Mesenchymal stem cell (in vitro differentiated cells and primary cell): ENCODE measurements at regions not wholly inside any gene's neighbourhood (a gene's known extent, or its start where the extent isn't known, plus 50 kb on each side); places are given as distances from the start of the nearest gene placed in this dataset.
A peak's percentile ranks its signal among the peaks of the same experiment; 100 is the strongest.

Experiments used
- DNase-seq: peaks from one replicate; pipeline ENCODE4 v3.0.0-alpha.2; 2013
- H2AFZ ChIP-seq: one replicate; pipeline ENCODE4 v1.6.1; 2013; ENCODE audit warnings: low read depth, mild to moderate bottlenecking, control low read depth, inconsistent platforms, low read length, moderate library complexity
- H2AK5ac ChIP-seq: 2 replicates; pipeline ENCODE4 v1.6.1; 2013; ENCODE audit warnings: low read length, moderate library complexity, mild to moderate bottlenecking, inconsistent platforms; ENCODE audit not compliant: severe bottlenecking
- H2BK120ac ChIP-seq: one replicate; pipeline ENCODE4 v1.6.1; 2013; ENCODE audit warnings: low read depth, mild to moderate bottlenecking, inconsistent platforms, low read length, moderate library complexity
- H2BK12ac ChIP-seq, 2 experiments: one replicate each; pipeline ENCODE4 v1.6.1; 2013; ENCODE audit warnings: inconsistent platforms in 2 of 2, low read length in 2 of 2, mild to moderate bottlenecking in 2 of 2, moderate library complexity in 2 of 2, control low read depth in 1 of 2
- H2BK15ac ChIP-seq: one replicate; pipeline ENCODE4 v1.6.1; 2013; ENCODE audit warnings: mild to moderate bottlenecking, low read depth, inconsistent platforms; ENCODE audit not compliant: poor library complexity, severe bottlenecking
- H2BK5ac ChIP-seq: 2 replicates; pipeline ENCODE4 v1.6.1; 2013; ENCODE audit warnings: low read depth, mild to moderate bottlenecking, low read length, control low read depth, inconsistent platforms; ENCODE audit not compliant: poor library complexity, severe bottlenecking
- H3K14ac ChIP-seq, 2 experiments: one replicate each; pipeline ENCODE4 v1.6.1; 2013; ENCODE audit warnings: inconsistent platforms in 2 of 2, low read length in 2 of 2, control low read depth in 1 of 2, mild to moderate bottlenecking in 1 of 2, moderate library complexity in 1 of 2
- H3K18ac ChIP-seq, 2 experiments: one replicate each; pipeline ENCODE4 v1.6.1; 2013; ENCODE audit warnings: inconsistent platforms in 2 of 2, low read length in 2 of 2, control low read depth in 1 of 2, low read depth in 1 of 2, mild to moderate bottlenecking in 1 of 2
- H3K23ac ChIP-seq, 2 experiments: one replicate each; pipeline ENCODE4 v1.6.1; 2013; ENCODE audit warnings: inconsistent platforms in 2 of 2, low read length in 2 of 2, mild to moderate bottlenecking in 2 of 2, moderate library complexity in 2 of 2, control low read depth in 1 of 2
- H3K27ac ChIP-seq: 2 replicates; pipeline ENCODE4 v1.5.1; 2013; ENCODE audit warnings: mild to moderate bottlenecking, moderate library complexity, low read length, control low read depth, inconsistent platforms; ENCODE audit not compliant: poor library complexity, severe bottlenecking
- H3K27me3 ChIP-seq, 2 experiments: 2 replicates each; pipeline versions ENCODE4 v1.6.1 to v1.7.0; 2013; ENCODE audit warnings: low read length in 2 of 2, mild to moderate bottlenecking in 2 of 2, moderate library complexity in 2 of 2, control low read depth in 1 of 2, inconsistent platforms in 1 of 2; ENCODE audit not compliant: control insufficient read depth in 1 of 2, insufficient read depth in 1 of 2
- H3K36me3 ChIP-seq, 2 experiments: 2 replicates each; pipeline versions ENCODE4 v1.6.1 to v1.7.0; 2013; ENCODE audit warnings: low read length in 2 of 2, control low read depth in 1 of 2, inconsistent platforms in 1 of 2, low read depth in 1 of 2, mild to moderate bottlenecking in 1 of 2; ENCODE audit not compliant: insufficient read depth in 2 of 2, control insufficient read depth in 1 of 2
- H3K4ac ChIP-seq, 2 experiments: one replicate each; pipeline ENCODE4 v1.6.1; 2013; ENCODE audit warnings: inconsistent platforms in 2 of 2, low read length in 2 of 2, mild to moderate bottlenecking in 2 of 2, moderate library complexity in 2 of 2, control low read depth in 1 of 2, low read depth in 1 of 2
- H3K4me1 ChIP-seq: 2 replicates; pipeline ENCODE4 v1.6.1; 2013; ENCODE audit warnings: low read depth, low read length, control low read depth; ENCODE audit not compliant: control insufficient read depth, insufficient read depth
- H3K4me2 ChIP-seq: 2 replicates; pipeline ENCODE4 v1.6.1; 2013; ENCODE audit warnings: low read length, mild to moderate bottlenecking, inconsistent platforms; ENCODE audit not compliant: poor library complexity, severe bottlenecking
- H3K4me3 ChIP-seq, 2 experiments: 2 replicates each; pipeline versions ENCODE4 v1.5.1 to v1.7.0; 2013; ENCODE audit warnings: low read length in 2 of 2, mild to moderate bottlenecking in 2 of 2, control low read depth in 1 of 2, low read depth in 1 of 2; ENCODE audit not compliant: insufficient read depth in 1 of 2
- H3K79me1 ChIP-seq: replicated peaks from 2 replicates; pipeline ENCODE4 v1.6.1; 2013; ENCODE audit warnings: mild to moderate bottlenecking, control low read depth, low read length, inconsistent platforms; ENCODE audit not compliant: poor library complexity, severe bottlenecking
- H3K9ac ChIP-seq: 2 replicates; pipeline ENCODE4 v1.7.0; 2013; ENCODE audit warnings: mild to moderate bottlenecking, low read length, moderate library complexity
- H3K9me3 ChIP-seq: 2 replicates; pipeline ENCODE4 v1.7.0; 2013; ENCODE audit warnings: mild to moderate bottlenecking, low read length; ENCODE audit not compliant: control insufficient read depth
- H4K8ac ChIP-seq: one replicate; pipeline ENCODE4 v1.6.1; 2013; ENCODE audit warnings: inconsistent platforms, mild to moderate bottlenecking, low read length, moderate library complexity
- H4K91ac ChIP-seq: one replicate; pipeline ENCODE4 v1.6.1; 2013; ENCODE audit warnings: mild to moderate bottlenecking, low read length, inconsistent platforms
- WGBS: methylation state at CpG from one replicate; pipeline ENCODE4 v1.1.7; 2013; ENCODE audit warnings: mixed read lengths; 5-methylcytosine and 5-hydroxymethylcytosine counted together

GRCh38 chr18:22026362-22026761 is 143.0 kb upstream of the GATA6 start:
- Histone ChIP-seq H2AFZ (no peak overlapping the region), H3K23ac (no peak overlapping the region), H3K4me1 (no peaks in the 10 kb centered on the region), H4K8ac (no peak overlapping the region), H3K27me3 (no peaks in the 10 kb centered on the region), H2AK5ac (no peak overlapping the region), H2BK120ac (no peak overlapping the region), H3K4me3 (no peak overlapping the region), H3K79me1 (no peaks in the 10 kb centered on the region), H2BK15ac (no peak overlapping the region), H3K14ac (no peak overlapping the region), H3K18ac (no peak overlapping the region), H2BK5ac (no peak overlapping the region), H3K9ac (no peak overlapping the region), H3K27ac (no peak overlapping the region), H3K4me2 (no peak overlapping the region), H3K36me3 (no peaks in the 10 kb centered on the region), H4K91ac (no peak overlapping the region), H3K4ac (no peak overlapping the region), H2BK12ac (no peak overlapping the region), H3K9me3 (no peaks in the 10 kb centered on the region)
- 59% methylated on average over 6 of the region's 9 CpGs for WGBS
- no peak for DNase-seq

- 31% methylated on average over 6 of the region's 6 CpGs for WGBS
- no peak overlapping the region for H3K27ac ChIP-seq
- no peak overlapping the region for H4K91ac ChIP-seq
- H3K4ac ChIP-seq, result no peak overlapping the region
- no peaks in the 10 kb centered on the region for H3K79me1 ChIP-seq
- no peaks in the 10 kb centered on the region for H3K9me3 ChIP-seq
- no peak overlapping the region for H3K4me3 ChIP-seq
- H3K27me3 ChIP-seq, result no peaks in the 10 kb centered on the region
- no peak overlapping the region for H2BK12ac ChIP-seq
- H2BK5ac ChIP-seq, result no peak overlapping the region
- no peak overlapping the region for H3K9ac ChIP-seq
- H3K36me3 ChIP-seq, result no peaks in the 10 kb centered on the region
- H3K14ac ChIP-seq, result no peak overlapping the region
- H2BK15ac ChIP-seq, result no peak overlapping the region
- H3K4me1 ChIP-seq, result peaks cover 2% of the 10 kb centered on the region
- H3K18ac ChIP-seq, result no peak overlapping the region
- no peak overlapping the region for H3K23ac ChIP-seq
- no peak for DNase-seq
- H2AFZ ChIP-seq, result no peak overlapping the region
- no peak overlapping the region for H2BK120ac ChIP-seq
- no peak overlapping the region for H3K4me2 ChIP-seq
- H2AK5ac ChIP-seq, result no peak overlapping the region
- H4K8ac ChIP-seq, result no peak overlapping the region
Measured at GRCh38 chr18:22026889-22027288, 142.5 kb upstream of the GATA6 start.

GRCh38 chr18:22031611-22032010 is 137.8 kb upstream of the GATA6 start:
- no peak overlapping the region for H2BK5ac ChIP-seq
- 91% methylated on average over 5 of the region's 6 CpGs for WGBS
- no peak overlapping the region for H2AK5ac ChIP-seq
- H3K4me1 ChIP-seq, result peaks cover 6% of the 10 kb centered on the region
- no peak overlapping the region for H3K27ac ChIP-seq
- no peak overlapping the region for H2BK120ac ChIP-seq
- H4K91ac ChIP-seq, result no peak overlapping the region
- H2BK15ac ChIP-seq, result no peak overlapping the region
- no peak overlapping the region for H3K4me3 ChIP-seq
- no peak overlapping the region for H3K23ac ChIP-seq
- no peak overlapping the region for H3K14ac ChIP-seq
- no peaks in the 10 kb centered on the region for H3K79me1 ChIP-seq
- DNase-seq, result no peak
- no peak overlapping the region for H3K4ac ChIP-seq
- H3K27me3 ChIP-seq, result peaks cover 0 to 5% of the 10 kb centered on the region in 2 experiments
- no peak overlapping the region for H3K18ac ChIP-seq
- H4K8ac ChIP-seq, result no peak overlapping the region
- no peaks in the 10 kb centered on the region for H3K36me3 ChIP-seq
- no peak overlapping the region for H2BK12ac ChIP-seq
- H3K9ac ChIP-seq, result peak overlapping the region; percentile 29
- no peak overlapping the region for H3K4me2 ChIP-seq
- no peak overlapping the region for H2AFZ ChIP-seq
- no peaks in the 10 kb centered on the region for H3K9me3 ChIP-seq

DNA sequence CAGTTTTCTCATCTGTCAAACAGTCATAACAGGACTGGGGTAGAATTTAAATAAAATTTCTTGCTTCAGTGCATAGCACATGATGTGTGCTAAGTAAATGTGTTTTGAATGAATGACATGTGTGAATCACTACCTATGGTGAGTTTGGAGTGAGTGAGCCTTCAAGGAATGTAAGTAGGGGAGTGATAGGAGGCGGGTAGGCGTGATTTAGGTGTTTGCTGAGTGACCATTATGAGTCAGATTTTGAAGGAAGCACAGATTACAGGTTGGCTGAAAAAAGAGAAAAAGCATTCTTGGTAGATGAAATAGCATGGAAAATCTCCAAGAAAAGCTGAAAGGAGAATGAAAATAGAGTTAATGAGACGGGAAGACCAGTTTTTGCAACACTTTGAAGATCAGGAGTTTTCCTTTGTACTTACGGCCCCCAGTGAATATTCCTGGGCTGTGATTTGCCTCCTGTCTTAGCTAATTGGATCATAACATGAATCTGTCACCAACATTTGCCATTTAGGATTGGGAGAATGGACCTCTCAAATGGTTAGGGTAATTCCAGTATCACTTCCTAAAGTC is 136.9 kb upstream of the GATA6 start:
- Histone ChIP-seq H2BK12ac (no peak overlapping the region), H2AFZ (no peak overlapping the region), H3K4ac (no peak overlapping the region), H3K9me3 (no peaks in the 10 kb centered on the region), H2BK15ac (no peak overlapping the region), H3K23ac (no peak overlapping the region), H3K14ac (no peak overlapping the region), H3K79me1 (no peaks in the 10 kb centered on the region), H3K18ac (no peak overlapping the region), H4K8ac (no peak overlapping the region), H3K4me3 (no peak overlapping the region), H4K91ac (no peak overlapping the region), H3K4me2 (no peak overlapping the region), H2AK5ac (no peak overlapping the region), H3K4me1 (peaks cover 6% of the 10 kb centered on the region), H2BK5ac (no peak overlapping the region), H2BK120ac (no peak overlapping the region), H3K9ac (peak overlapping the region; percentile 29), H3K27me3 (peaks cover 0 to 5% of the 10 kb centered on the region in 2 experiments), H3K27ac (peak overlapping the region; percentile 88), H3K36me3 (no peaks in the 10 kb centered on the region)
- 48% methylated on average over 4 of the region's 4 CpGs for WGBS
- DNase-seq, result peak; percentile 33
